ENCODE measurements at regions not wholly inside any gene's neighbourhood (a gene's known extent, or its start where the extent isn't known, plus 50 kb on each side); places are given as distances from the start of the nearest gene placed in this dataset.

DNA sequence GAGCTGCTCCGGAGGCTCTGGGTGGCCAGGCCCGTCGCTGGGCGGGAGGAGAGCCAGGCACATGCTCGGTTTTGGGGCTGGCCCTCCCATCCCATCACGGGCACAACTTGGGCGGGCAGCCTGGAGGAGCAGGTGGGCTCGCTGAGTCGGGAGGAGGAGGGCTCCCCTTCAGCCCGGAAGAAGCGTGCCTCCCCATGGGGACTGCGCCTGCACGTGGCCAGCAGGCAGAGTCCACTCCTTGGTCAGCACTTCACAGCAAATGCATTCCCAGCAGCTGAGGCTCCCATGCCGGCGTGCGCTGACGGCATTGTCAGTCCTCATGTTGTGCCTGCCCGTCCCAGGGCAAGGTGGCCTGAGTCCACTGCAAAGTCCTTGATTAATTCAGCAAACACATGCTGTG is 1281.7 kb downstream of the BRD1 start:
- no peak for TF ChIP-seq EZH2phosphoT487 (IDR thresholded peaks at IDR 0.05; ENCODE audit: borderline replicate concordance)
- TF ChIP-seq, protein P1, sequence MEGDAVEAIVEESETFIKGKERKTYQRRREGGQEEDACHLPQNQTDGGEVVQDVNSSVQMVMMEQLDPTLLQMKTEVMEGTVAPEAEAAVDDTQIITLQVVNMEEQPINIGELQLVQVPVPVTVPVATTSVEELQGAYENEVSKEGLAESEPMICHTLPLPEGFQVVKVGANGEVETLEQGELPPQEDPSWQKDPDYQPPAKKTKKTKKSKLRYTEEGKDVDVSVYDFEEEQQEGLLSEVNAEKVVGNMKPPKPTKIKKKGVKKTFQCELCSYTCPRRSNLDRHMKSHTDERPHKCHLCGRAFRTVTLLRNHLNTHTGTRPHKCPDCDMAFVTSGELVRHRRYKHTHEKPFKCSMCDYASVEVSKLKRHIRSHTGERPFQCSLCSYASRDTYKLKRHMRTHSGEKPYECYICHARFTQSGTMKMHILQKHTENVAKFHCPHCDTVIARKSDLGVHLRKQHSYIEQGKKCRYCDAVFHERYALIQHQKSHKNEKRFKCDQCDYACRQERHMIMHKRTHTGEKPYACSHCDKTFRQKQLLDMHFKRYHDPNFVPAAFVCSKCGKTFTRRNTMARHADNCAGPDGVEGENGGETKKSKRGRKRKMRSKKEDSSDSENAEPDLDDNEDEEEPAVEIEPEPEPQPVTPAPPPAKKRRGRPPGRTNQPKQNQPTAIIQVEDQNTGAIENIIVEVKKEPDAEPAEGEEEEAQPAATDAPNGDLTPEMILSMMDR (conservative IDR thresholded peaks at IDR 0.05; ENCODE audit: low read length) = no peak
